ENCODE measurements at regions not wholly inside any gene's neighbourhood (a gene's known extent, or its start where the extent isn't known, plus 50 kb on each side); places are given as distances from the start of the nearest gene placed in this dataset.

- Histone ChIP-seq H3K4me3 (ENCODE audit: low read length) (no peak overlapping the region), H3K9ac (ENCODE audit: low read length) (no peak overlapping the region), H3K79me2 (replicated peaks; ENCODE audit: insufficient read depth, low read length) (no peaks in the 10 kb centered on the region), H3K4me2 (ENCODE audit: low read length) (no peak overlapping the region), H3K36me3 (ENCODE audit: insufficient read depth, low read length) (no peaks in the 10 kb centered on the region), H3K9me2 (ENCODE audit: insufficient read depth, low read length) (no peaks in the 10 kb centered on the region), H3K27me3 (ENCODE audit: insufficient read depth, low read depth, low read length) (no peaks in the 10 kb centered on the region), H4K20me1 (ENCODE audit: insufficient read depth) (no peaks in the 10 kb centered on the region), H3K9me3 (ENCODE audit: low read length) (no peaks in the 10 kb centered on the region), H2AFZ (ENCODE audit: low read depth, low read length) (no peak overlapping the region), H3K27ac (ENCODE audit: low read length) (no peak overlapping the region), H3F3A (ENCODE audit: insufficient read depth, low read length, poor library complexity, severe bottlenecking) (no peaks in the 10 kb centered on the region)
- TF ChIP-seq RAD21 (conservative IDR thresholded peaks at IDR 0.05) = no peak
- TF ChIP-seq SMC3 (conservative IDR thresholded peaks at IDR 0.05; ENCODE audit: poor library complexity) = no peak
- no peak for TF ChIP-seq POLR2AphosphoS5 (IDR thresholded peaks at IDR 0.05)
- no peak for TF ChIP-seq REST (IDR thresholded peaks at IDR 0.05; ENCODE audit: borderline replicate concordance)
- TF ChIP-seq EZH2 (IDR thresholded peaks at IDR 0.05; ENCODE audit: borderline replicate concordance, insufficient read depth, low read length, poor library complexity, severe bottlenecking) = no peak
- TF ChIP-seq EP300 (conservative IDR thresholded peaks at IDR 0.05; ENCODE audit: poor library complexity, severe bottlenecking) = no peak
- TF ChIP-seq CTCF (IDR thresholded peaks at IDR 0.05; ENCODE audit: poor library complexity, severe bottlenecking) = no peak
- no peak for TF ChIP-seq MXI1 (conservative IDR thresholded peaks at IDR 0.05; ENCODE audit: poor library complexity, severe bottlenecking)
- TF ChIP-seq TAF1 (IDR thresholded peaks at IDR 0.05; ENCODE audit: low read depth) = no peak
These were observed 661.4 kb downstream of the EPHA7 start for GRCh38 chr6:92757925-92758324.

- no peak overlapping the region for H3K4me2 ChIP-seq (ENCODE audit: low read length)
- no peak overlapping the region for H3K9ac ChIP-seq (ENCODE audit: low read length)
- TF ChIP-seq MXI1 (conservative IDR thresholded peaks at IDR 0.05; ENCODE audit: poor library complexity, severe bottlenecking) (no peak), POLR2AphosphoS5 (IDR thresholded peaks at IDR 0.05) (no peak), SMC3 (conservative IDR thresholded peaks at IDR 0.05; ENCODE audit: poor library complexity) (no peak), CTCF (IDR thresholded peaks at IDR 0.05; ENCODE audit: poor library complexity, severe bottlenecking) (no peak), REST (IDR thresholded peaks at IDR 0.05; ENCODE audit: borderline replicate concordance) (no peak), RAD21 (conservative IDR thresholded peaks at IDR 0.05) (no peak), EZH2 (IDR thresholded peaks at IDR 0.05; ENCODE audit: borderline replicate concordance, insufficient read depth, low read length, poor library complexity, severe bottlenecking) (no peak), TAF1 (IDR thresholded peaks at IDR 0.05; ENCODE audit: low read depth) (no peak)
- no peaks in the 10 kb centered on the region for H4K20me1 ChIP-seq (ENCODE audit: insufficient read depth)
- H3K9me3 ChIP-seq (ENCODE audit: low read length) = no peaks in the 10 kb centered on the region
- no peak overlapping the region for H3K27ac ChIP-seq (ENCODE audit: low read length)
- no peaks in the 10 kb centered on the region for H3K36me3 ChIP-seq (ENCODE audit: insufficient read depth, low read length)
- no peaks in the 10 kb centered on the region for H3K79me2 ChIP-seq (replicated peaks; ENCODE audit: insufficient read depth, low read length)
- H3K9me2 ChIP-seq (ENCODE audit: insufficient read depth, low read length) = no peaks in the 10 kb centered on the region
- H3F3A ChIP-seq (ENCODE audit: insufficient read depth, low read length, poor library complexity, severe bottlenecking) = no peaks in the 10 kb centered on the region
- H3K4me3 ChIP-seq (ENCODE audit: low read length) = no peak overlapping the region
- H3K27me3 ChIP-seq (ENCODE audit: insufficient read depth, low read depth, low read length) = no peaks in the 10 kb centered on the region
- H2AFZ ChIP-seq (ENCODE audit: low read depth, low read length) = no peak overlapping the region
These were observed 662.4 kb downstream of the EPHA7 start for GRCh38 chr6:92756912-92757311.
